ENCODE measurements at regions not wholly inside any gene's neighbourhood (a gene's known extent, or its start where the extent isn't known, plus 50 kb on each side); places are given as distances from the start of the nearest gene placed in this dataset.

GRCh38 chr3:111286746-111287145 lies 215.1 kb downstream of the NECTIN3 start:
- no peak for TF ChIP-seq CTCF (IDR thresholded peaks at IDR 0.05 in 2 of 3, conservative IDR thresholded peaks at IDR 0.05 in 1 of 3; ENCODE audit: borderline replicate concordance in 1 of 3, insufficient read depth in 1 of 3, low read depth in 2 of 3, low read length in 2 of 3)
- no peak for TF ChIP-seq ATF3 (IDR thresholded peaks at IDR 0.05)
- no peak for TF ChIP-seq YY1 (IDR thresholded peaks at IDR 0.05; ENCODE audit: extremely low read depth, insufficient replicate concordance, low read depth, low read length)
- no peak for TF ChIP-seq REST (IDR thresholded peaks at IDR 0.05; ENCODE audit: low read depth)
- no peak for TF ChIP-seq JUND (IDR thresholded peaks at IDR 0.05)
- no peak for TF ChIP-seq RAD21 (IDR thresholded peaks at IDR 0.05; ENCODE audit: low read depth)
- TF ChIP-seq POLR2A (IDR thresholded peaks at IDR 0.05; ENCODE audit: borderline replicate concordance, extremely low read depth, insufficient read depth, insufficient read length): no peak
- TF ChIP-seq EZH2 (IDR thresholded peaks at IDR 0.05): no peak
- no peak for TF ChIP-seq CEBPB (IDR thresholded peaks at IDR 0.05; ENCODE audit: low read depth)
- no peak for TF ChIP-seq ZNF274 (IDR thresholded peaks at IDR 0.05; ENCODE audit: low read depth, low read length)
- TF ChIP-seq EZH2phosphoT487 (IDR thresholded peaks at IDR 0.05; ENCODE audit: borderline replicate concordance): no peak
- TF ChIP-seq POLR2AphosphoS5 (IDR thresholded peaks at IDR 0.05; ENCODE audit: low read depth, low read length): no peak

Data from HCT116 (cell line).